ENCODE measurements at regions not wholly inside any gene's neighbourhood (a gene's known extent, or its start where the extent isn't known, plus 50 kb on each side); places are given as distances from the start of the nearest gene placed in this dataset.

- no peak for TF ChIP-seq CTCF (IDR thresholded peaks at IDR 0.05; ENCODE audit: low read depth, low read length, poor library complexity, severe bottlenecking)
- TF ChIP-seq EZH2phosphoT487 (IDR thresholded peaks at IDR 0.05; ENCODE audit: borderline replicate concordance, low read length), result no peak
Observed at GRCh38 chr12:62164036-62164435, 96.2 kb upstream of the USP15 start.

Data from DOHH2 (cell line).